DMS 273 (cell line): ENCODE measurements at regions not wholly inside any gene's neighbourhood (a gene's known extent, or its start where the extent isn't known, plus 50 kb on each side); places are given as distances from the start of the nearest gene placed in this dataset.

Source experiments
- DNase-seq: peaks from one replicate; lab custom pipeline; 2025; ENCODE audit not compliant: unreplicated experiment; lab: John Stamatoyannopoulos, UW

DNA sequence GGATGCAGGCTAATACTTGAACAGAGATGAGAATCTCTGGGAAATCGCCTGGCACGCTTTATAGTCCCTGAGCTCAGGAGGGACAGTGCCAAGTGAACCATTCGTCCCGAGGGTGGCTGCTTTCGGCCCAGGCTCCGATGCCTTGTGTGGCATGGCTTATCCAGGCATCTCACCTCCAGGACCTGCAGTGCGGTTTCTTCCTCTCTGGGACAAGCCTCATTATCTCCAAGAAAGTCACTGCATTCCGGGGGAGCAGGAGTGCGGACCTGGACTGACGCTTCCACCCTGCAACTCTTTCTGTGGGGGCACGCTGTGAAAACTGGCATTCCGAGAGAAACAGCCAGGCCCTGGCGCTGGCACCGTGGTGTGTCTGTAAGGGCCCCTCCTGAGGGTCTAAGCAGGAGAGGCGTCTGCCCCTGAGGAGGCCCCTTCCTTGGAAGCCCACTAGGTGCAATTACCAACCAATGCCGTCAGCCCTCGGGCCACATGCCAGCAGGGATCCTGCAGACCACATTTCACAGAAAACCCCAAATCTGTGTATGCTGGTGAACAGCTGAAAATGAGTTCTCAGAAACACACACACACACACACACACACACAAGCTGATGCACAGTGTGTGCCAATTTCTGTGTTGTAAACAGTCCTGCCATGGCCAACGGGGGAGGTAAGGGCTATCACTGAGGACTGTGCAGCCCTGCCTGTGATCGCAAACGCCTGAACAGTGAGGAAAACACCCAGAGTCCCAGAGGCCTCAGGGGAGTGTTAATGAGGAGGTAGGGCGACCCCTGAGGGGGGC is 351.9 kb upstream of the SALL3 start:
- no peak for DNase-seq

DNA sequence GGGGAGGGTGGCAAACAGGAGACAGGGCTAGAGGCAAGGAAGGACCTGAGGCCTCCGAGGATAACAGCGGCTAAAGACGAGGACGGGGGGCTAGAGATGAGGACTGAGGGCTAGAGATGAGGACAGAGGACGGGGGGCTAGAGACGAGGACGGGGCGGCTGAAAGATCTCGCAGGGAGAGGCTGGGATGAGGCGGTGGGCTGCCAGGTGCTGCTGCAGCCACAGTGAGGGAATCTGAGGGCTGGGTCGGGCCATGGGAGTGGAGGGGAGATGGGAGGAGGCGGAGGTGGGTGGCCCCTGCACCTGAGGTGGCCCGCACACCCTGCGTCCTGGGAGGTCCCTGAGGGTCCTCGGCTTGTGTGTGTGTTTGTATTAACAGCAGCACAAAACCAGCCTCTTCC is 350.2 kb upstream of the SALL3 start:
- DNase-seq = no peak

DNA sequence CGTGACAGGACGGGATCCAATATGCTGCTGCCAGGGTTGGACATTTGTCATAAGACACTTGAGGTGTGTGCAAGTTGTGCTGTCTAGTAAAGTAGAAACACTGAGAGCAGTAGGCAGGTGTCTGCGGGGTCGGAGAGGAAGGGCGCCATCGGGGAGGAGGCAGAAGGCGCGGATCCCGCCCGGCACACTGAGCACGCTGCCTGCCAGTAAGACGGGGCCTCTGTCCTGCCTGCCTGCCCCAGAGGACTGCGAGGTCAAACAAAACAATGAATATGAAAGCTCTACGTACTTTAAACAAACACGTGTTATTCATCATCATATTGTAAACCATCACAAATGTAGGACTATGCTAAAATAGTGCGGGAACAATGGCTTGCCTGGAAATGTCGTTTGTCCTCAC is 349.3 kb upstream of the SALL3 start:
- DNase-seq = no peak

DNA sequence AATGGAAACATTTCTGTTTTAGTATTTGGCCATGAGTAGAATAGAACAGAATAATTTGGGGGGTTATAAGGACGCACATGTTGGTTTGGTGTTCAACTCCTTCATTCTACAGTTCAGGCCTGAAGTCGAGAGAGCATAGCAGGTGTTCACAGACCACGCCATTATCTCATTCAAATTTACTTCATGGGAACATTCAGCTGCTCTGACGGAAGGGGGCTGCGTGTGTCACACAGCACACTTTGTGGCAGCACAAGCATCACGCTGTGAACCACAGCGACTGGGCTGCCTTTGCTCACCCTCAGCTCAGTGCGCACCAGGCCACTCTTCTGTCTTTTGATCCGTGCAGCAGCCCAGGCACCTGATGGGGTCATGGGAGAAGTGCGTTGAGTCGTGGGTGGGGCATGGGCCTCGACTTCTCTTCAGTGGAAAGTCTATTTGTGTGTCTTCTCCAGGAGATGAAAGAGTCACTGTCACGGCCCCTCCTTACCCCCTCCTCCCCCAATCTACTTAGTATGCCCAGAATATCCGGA is 348.6 kb upstream of the SALL3 start:
- no peak for DNase-seq

DNA sequence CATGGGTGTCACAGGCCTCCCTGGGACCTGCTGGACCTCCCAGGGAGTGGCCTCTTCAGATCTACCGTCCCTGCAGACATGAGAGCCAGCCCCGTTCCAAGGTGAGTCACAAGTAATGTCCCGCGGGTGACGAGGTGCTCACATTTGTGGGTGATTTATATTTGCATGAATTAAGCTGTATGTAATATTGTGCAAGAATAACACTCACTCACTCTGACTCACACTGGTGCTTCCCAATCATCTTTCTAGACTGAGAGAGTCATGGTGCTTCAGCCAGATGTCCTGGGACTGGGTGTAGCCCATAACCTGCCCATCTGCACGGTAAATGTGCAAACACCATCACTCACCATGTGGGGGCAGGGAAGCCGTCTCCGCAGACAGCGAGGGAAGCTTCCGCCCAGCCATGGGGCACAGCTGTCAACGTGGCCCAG is 347.5 kb upstream of the SALL3 start:
- DNase-seq = no peak

DNA sequence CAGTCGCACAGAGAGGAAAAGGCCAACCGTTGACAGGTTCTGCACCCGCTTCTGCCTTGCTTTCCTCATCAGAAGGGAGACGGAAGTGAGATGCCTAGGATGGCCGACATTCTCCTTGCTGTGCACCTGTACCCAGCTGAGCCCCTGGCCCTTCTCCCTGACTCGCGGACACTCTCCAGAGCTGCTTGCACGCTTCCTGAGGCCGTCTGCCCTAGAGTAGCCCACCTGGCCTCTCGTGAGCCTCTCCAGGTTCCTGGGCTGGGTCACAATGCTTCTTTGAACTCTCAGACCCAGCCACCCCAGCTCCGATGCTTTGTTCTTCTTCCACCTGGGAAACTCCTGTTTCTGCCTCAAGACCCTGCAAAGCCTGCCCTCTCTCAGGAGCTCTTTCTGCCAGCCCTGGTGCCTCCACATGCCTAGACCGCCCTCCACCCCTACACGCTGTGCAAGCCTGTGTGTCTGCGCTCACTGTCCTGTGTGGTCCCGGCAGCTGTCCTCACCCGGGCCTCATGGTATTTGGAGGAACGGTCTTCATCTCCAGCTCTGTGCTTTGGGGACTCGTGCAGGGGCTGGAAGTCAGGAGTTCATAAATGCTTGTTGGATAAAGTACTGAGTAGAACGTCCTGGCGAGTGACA is 345.4 kb upstream of the SALL3 start:
- no peak for DNase-seq

DNA sequence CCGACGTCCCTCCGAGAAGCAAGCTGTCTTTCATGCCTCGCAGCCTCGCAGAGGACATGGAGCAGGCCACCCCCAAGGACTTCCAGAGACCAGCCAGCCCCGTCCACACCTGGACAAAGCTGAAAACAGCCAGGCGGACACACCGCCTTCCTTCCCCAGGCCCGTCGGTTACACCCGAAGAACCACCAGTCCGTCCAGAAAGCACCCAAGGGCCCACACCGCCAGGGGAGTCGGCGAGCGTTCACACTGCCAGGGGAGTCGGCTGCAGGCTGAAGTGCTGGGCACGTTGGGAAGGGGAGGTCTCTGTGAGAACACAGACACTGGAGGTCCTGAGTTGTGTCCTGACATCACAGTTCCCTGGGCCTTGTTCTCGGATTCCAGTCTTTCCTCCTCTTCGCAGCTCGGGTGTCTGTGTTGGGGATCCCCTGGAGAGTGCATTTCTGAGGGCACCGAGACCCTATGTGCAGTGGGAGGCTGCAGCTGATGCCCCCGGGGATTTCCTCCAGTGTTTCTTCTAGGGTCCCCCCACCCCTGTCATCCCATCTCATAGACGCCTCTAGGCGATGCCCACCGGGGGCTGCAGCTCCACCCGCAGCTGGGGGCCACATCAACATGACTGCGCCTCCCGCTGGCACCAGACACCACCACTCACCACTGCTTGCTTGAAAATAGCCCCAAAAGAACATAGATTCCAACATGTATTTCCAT is 344.4 kb upstream of the SALL3 start:
- no peak for DNase-seq

DNA sequence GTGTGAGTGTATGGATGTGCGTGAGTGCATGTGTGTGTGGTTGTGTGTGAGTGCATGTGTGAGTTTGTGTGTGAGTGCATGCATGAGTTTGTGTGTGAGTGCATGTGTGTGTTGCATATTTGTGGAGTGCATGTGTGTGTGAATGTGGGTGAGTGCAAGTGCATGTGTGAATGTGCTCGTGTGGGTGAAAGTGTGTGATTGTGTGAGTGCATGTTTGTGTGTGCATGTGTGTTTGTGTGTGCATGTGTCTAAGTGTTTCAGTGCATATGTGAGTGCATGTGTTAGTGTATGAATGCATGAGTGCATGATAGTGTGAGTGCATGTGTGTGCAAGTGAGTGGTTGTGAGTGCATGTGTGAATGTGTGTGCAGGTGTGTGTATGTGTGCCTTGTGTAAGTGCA is 343.4 kb upstream of the SALL3 start:
- no peak for DNase-seq

DNA sequence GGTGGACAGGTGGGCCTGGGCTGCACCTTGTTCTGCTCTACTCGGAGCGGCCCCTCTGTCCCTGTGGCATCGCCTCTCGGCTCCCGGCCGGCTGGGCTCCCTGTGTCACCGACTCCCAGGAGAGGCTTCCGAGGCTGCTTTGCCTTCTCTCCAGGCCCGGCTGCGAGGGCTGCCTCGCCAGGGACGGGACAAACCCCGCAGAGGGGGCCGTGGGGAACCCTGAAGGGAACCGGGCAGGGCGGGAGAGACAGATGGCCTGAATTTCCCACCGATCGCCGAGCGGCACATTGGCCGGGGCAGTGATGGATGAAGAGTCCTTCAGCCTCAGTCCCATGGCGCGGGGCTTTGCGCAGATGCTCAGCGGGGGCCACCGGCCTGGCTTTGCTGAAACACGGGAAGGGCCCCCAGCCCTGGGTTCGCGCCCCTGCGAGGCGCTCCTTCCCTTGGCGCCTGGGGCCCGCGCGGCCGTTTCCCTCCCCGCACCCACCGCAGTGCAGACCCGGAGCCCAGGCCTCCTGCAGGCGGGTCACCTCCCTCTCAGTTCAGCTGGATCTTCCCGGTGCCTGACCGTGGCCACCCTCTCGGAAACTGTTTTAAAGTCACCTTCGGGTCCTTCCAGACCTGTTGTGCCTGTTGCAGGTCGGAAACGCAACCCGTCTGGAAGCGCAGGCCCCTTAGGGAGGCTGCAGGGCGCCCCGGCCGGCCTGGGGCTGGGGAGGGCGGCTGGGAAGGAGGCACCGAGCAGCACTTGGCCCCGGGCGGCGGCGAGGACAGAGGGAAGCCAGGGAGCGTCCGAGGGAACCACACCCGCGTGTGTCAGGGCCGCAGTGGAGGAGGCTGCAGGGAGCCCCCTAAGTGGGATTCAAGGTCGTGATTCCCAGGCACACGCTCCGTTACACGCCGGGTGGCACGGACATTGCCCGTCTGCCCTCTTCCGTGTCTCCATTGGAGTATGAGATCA is 341.9 kb upstream of the SALL3 start:
- DNase-seq = no peak

DNA sequence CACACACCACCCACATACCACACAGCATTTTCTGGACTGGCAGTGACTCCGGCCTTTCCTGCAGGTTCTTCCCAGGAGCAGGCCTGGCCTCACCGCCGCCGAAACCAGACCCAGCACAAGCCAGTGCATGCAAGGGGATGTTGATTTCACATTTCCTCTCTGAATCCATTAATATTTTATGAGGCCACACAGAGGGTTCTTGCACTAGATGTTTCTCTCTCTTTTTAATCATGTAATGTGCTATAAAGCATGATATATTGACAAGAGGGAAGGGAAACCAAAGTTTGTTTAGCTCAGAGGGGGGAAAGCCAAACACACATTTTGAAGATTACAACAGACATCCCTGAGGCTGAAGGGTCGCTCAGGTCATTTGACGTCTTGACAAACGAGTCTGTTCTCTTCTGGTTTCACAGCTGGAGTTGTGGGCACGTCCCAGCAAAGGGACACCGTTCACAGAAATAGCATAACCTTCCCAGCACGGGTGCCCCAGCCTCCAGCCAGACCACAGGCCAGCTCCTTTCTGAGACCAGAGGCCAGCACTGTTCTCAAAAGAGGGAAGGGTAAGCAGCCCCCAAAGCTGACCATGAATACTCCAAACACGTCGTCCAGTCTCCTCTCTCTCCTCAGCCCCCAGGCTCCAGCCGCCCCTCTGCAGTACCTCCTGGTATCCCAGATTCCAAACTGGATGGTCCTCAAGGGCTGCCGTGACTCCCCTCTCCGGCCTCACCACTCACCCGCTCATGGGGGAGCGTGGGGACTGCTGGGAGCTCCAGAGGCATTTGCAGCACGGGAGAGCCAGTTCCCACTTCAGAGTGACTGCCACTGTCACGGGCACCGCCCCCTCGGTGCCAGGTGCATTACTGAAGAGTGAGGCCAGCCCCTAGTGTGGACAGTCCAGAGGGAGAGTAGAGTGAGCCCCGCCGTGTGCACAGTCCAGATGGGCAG is 340.3 kb upstream of the SALL3 start:
- DNase-seq = no peak

DNA sequence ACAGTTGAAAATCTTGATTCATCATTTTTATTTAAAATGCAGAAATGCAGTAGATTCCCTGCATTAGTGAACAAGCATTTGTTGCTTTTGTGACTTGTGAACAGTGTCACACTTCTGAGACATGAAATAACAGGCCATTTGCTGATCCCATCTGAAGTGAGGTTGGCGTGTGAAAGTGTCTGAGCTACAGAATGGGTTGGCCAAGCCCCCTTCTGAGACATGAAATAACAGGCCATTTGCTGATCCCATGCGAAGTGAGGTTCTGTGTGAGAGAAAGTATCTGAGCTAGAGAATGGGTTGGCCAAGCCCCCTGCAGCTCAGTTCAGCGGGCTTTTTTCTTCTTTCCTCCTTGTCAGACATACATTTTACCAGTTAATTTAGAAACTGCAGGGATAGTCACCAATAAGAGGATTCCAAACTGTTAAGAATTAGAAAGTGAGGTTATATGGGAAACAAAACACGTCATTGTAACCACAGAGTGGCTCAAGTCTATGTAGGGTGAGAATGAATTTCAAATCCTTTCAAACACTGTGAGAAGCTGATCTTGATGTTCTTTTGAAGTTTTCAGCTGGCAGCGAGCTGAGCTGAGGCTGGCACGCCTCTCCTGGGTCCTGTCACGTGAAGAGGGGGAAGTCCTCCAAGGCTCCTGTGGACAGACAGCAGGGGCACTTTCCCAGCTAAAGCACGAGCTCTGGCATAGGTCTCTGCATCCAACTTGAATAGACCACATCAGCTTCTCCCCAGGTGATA is 339.2 kb upstream of the SALL3 start:
- DNase-seq = no peak

DNA sequence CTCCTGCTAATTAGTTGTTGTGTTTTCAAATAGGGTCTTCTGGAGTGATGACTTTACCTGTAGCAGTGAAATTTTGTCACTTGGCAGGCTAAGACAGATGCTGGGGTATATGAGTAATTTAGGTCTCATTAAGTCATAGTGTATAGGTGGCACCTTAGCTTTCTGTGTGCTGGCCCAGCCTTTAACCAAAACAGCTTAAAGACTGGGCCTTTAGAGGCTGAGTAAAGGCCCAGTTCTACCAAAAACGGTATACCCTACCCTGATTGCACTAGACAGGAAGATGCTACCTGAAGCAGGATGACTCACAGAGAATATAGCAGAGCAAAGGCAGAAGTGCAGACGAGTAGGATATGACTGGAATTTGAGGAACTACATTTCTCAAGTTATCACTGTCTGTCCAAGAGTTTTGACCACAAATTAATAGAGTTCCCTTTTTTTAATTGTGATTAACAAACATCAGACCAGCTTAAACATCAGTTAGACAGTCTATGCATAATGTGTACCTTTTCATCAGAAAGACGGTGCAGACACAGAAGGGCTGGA is 337.9 kb upstream of the SALL3 start:
- DNase-seq = no peak

DNA sequence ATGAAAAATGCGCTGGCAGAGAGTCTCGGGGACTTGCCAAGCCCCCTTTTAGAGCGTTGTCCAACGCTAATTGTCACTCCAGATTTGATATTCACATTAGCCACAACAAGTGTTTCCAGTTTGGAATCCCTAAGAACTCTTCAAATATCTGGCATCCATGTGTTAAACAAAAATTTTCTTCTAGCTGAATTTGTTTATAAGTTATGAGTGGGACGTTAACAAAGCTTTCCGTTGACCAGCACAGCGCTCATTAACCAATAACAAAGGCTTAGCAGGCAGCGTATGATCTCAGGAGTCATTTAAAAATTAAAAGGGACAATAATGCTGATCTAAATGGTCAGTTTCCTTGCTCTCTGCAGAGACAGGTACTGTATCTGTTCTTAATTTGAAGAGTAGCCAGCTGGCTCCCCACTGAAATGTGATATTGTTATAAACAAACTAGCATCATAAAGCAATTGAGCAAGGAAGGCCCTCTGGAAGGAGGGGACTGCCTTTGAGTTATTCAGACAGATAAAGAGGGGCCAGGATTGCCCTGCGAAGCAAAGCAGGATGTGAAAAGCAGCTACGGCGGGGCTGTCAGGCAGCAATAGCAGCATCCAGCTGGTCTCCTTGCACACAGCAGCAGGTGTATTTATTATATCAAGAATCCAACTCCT is 337.2 kb upstream of the SALL3 start:
- no peak for DNase-seq

DNA sequence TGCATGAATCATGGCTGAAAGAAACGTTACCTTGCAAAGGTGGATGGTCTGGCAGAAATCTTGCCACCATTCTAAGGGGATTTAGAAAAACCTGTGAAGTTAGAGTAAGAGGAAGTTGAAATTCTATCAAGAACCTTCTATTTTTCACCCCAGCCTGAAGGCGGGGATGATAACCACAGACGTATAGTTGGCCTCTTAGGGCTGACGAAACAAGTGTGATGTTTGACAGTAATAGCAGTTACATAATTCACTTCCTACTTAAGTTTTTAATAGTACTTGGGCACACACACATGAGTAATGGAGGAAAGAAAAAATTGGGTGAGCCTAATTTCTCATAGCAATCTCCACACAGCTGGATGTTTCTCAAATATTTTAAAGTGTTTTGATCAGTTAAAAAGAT is 336.6 kb upstream of the SALL3 start:
- DNase-seq = no peak

DNA sequence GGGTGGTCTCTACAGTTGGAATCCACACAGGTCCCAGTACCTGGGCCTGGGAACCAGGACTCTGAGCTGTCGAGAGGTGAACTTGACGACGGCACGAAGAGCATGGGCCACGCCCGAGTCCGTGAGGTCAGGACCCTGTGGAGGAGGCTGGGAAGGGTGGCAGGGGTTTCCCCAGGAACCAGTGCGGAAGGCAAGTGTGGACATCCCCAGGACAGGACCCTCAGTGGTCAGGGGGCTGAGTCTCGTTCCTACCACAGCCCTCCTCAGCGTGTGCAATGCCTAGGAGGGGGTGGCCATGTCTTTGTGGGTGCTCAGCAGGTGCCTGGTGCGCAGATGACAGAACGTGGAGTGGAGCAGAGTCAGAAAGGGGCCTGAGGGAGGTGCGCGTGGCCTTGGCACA is 335.6 kb upstream of the SALL3 start:
- DNase-seq = no peak

DNA sequence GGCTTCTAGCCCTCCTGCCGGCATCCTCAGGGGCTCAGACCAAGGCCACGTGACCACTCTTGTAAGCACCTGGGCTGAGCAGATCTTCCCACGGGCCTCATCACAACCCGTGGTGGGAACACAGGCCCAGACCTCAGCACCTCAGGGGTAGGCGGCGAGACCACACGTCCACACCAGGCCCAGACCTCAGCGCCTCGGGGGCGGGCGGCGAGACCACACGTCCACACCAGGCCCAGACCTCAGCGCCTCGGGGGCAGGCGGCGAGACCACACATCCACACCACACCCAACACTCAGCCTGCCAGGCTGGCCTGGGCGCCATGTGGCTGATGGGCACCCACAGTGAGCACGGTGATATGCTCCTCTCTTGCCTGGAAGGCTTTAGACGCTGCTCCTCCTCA is 334.4 kb upstream of the SALL3 start:
- DNase-seq = no peak

DNA sequence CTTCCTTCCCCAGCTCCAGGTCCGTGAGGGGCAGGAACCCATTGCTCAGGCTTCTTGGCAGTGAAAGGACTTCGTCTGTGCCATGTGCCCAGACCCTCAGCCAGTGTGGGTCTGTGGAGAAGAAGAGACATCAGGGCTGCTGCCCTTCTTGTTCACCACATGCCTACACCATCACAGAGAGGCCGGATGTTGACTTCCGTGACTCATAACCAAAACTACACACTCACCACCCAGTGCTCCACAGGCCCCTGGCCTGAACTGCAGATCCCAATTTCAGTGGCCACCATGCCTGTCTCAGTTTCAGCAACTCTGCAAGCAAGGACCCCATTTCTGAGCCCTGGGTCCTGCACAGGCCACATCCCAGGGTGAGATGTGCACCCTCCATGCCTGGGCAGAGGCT is 332.6 kb upstream of the SALL3 start:
- no peak for DNase-seq

DNA sequence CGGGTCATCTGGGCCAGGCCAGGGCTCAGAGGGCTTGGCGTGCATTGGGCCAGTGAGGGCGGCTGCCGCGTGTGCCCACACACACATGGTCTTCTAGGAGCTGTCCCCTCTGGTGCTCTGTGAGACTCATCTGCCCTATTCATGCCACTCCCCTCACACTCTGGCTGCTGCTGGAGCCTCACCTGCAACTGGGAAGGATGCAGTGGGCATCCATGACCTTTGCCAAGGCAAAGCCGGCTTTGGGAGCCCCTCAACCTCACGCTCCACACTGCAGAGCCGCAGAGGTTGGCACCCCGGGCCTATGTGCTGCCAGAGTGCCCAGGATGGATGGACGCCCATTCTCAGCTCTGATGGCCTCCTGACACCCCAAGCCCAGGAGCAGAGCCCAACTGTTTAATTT is 330.2 kb upstream of the SALL3 start:
- no peak for DNase-seq
